Neural crest cell (in vitro differentiated cells): ENCODE measurements at regions not wholly inside any gene's neighbourhood (a gene's known extent, or its start where the extent isn't known, plus 50 kb on each side); places are given as distances from the start of the nearest gene placed in this dataset.

Source experiments
- DNase-seq: peaks from one replicate; pipeline ENCODE4 v3.0.0; 2021; ENCODE audit warnings: low read depth, mixed read lengths, low spot score
- H3K27ac Mint-ChIP-seq: one replicate; pipeline ENCODE4 v1.8.0; 2021; ENCODE audit warnings: mild to moderate bottlenecking, mixed read lengths; ENCODE audit not compliant: unreplicated experiment
- H3K27me3 Mint-ChIP-seq: 2 replicates; pipeline ENCODE4 v1.8.0; 2021; ENCODE audit warnings: low read depth, mild to moderate bottlenecking, mixed read lengths
- H3K36me3 Mint-ChIP-seq: 2 replicates; pipeline ENCODE4 v1.8.0; 2021; ENCODE audit warnings: low read depth, mild to moderate bottlenecking, mixed read lengths
- H3K4me1 Mint-ChIP-seq: 2 replicates; pipeline ENCODE4 v1.8.0; 2021; ENCODE audit warnings: mixed read lengths
- H3K4me3 Mint-ChIP-seq: one replicate; pipeline ENCODE4 v1.8.0; 2021; ENCODE audit warnings: mild to moderate bottlenecking, mixed read lengths
- H3K9me3 Mint-ChIP-seq: 2 replicates; pipeline ENCODE4 v1.8.0; 2021; ENCODE audit warnings: mixed read lengths
- TF ChIP-seq, protein P1 (sequence below): fragments of 200-600 bp; sonication (generic); conservative IDR thresholded peaks from 2 replicates; pipeline ENCODE4 v1.5.0; 2021; ENCODE audit warnings: antibody characterized with exemption, mild to moderate bottlenecking

DNA sequence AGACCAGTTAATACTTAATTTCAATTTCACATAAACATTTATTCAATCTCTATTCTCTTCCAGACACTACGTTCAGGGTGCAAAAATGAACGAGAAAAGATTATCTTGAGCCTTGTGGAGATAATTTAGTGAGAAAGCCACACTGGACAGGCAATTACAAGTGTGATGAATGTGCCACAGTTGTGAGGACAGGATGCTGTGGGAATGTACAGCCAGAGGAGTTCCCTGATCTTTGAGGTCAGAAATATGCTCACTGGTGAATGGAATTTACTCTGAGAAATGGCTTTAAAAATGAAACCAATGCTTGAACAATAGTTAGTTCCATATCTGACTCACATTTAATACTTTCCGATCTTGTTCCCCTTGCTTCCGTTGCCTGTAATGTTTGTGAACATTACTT lies 864.8 kb downstream of the GATA3 start:
- TF ChIP-seq, protein P1, sequence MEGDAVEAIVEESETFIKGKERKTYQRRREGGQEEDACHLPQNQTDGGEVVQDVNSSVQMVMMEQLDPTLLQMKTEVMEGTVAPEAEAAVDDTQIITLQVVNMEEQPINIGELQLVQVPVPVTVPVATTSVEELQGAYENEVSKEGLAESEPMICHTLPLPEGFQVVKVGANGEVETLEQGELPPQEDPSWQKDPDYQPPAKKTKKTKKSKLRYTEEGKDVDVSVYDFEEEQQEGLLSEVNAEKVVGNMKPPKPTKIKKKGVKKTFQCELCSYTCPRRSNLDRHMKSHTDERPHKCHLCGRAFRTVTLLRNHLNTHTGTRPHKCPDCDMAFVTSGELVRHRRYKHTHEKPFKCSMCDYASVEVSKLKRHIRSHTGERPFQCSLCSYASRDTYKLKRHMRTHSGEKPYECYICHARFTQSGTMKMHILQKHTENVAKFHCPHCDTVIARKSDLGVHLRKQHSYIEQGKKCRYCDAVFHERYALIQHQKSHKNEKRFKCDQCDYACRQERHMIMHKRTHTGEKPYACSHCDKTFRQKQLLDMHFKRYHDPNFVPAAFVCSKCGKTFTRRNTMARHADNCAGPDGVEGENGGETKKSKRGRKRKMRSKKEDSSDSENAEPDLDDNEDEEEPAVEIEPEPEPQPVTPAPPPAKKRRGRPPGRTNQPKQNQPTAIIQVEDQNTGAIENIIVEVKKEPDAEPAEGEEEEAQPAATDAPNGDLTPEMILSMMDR: no peak
- H3K9me3 Mint-ChIP-seq: no peaks in the 10 kb centered on the region
- DNase-seq: no peak
- no peaks in the 10 kb centered on the region for H3K4me1 Mint-ChIP-seq
- H3K27me3 Mint-ChIP-seq: peaks cover 17% of the 10 kb centered on the region
- H3K4me3 Mint-ChIP-seq: no peak overlapping the region
- no peak overlapping the region for H3K27ac Mint-ChIP-seq
- H3K36me3 Mint-ChIP-seq: no peaks in the 10 kb centered on the region

DNA sequence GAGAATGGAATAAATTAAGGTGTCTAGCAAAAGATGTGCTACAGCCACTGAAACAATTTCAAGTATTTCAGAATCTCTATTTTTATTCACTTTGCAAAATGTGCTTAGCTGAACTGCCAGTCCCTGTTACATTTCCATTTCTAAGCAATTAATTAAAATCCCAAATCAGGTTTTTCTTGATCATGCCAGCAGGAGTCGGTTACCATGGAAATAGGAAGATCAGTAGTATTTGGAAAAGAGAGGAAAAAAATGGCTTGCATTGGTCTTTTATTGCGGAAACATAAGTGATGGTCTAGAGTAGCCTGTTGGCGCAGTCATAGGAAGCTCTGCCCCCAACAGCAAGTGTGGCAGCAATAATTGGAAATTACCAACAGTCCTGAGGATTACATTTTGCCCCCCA lies 867.1 kb downstream of the GATA3 start:
- no peak for DNase-seq
- TF ChIP-seq, protein P1: no peak
- Mint-ChIP-seq H3K4me3 (no peak overlapping the region), H3K27ac (no peak overlapping the region), H3K9me3 (peaks cover 5% of the 10 kb centered on the region), H3K27me3 (peaks cover 12% of the 10 kb centered on the region), H3K4me1 (no peaks in the 10 kb centered on the region), H3K36me3 (no peaks in the 10 kb centered on the region)

DNA sequence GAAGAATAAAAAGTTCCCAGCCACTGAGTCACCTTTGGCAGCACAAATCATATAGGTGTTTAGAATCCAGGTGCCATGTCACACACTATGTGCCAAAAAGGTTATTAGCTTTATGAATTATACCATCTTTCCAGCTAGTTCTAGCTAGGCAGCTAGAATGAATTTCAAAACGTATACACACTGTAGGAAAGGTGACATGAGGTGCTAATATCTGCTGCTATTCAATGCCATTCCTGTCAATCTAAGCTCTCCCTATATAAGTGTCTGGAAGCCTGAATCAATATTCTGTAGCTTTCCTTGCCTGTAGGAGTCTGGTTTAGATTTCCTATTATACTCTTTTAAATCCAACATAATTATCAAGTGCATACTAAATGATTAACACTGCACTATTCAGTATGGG lies 868.6 kb downstream of the GATA3 start:
- H3K9me3 Mint-ChIP-seq: peaks cover 5% of the 10 kb centered on the region
- H3K4me1 Mint-ChIP-seq: no peaks in the 10 kb centered on the region
- TF ChIP-seq, protein P1: no peak
- no peaks in the 10 kb centered on the region for H3K36me3 Mint-ChIP-seq
- H3K27ac Mint-ChIP-seq: no peak overlapping the region
- no peak overlapping the region for H3K4me3 Mint-ChIP-seq
- H3K27me3 Mint-ChIP-seq: peaks cover 20% of the 10 kb centered on the region
- no peak for DNase-seq

DNA sequence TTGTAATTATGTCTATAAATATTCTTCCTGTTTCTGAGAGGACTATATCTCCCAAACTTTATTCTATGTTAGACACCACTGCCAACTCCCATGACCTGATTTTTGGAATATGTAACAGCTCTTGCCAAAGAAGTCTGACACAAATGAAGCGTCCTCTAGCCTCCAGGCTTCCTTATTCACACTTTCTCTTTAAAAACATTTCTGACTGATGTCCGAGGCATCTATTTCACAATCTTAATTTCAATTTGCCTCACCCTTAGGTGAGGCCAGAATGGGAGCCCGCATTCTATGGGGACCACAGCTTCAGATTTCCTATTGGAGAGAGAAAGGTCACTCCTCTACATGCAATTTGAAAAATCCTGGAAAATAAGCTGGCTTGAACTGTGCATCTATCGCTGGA lies 873.2 kb downstream of the GATA3 start:
- TF ChIP-seq, protein P1: no peak
- Mint-ChIP-seq H3K36me3 (no peaks in the 10 kb centered on the region), H3K4me1 (no peaks in the 10 kb centered on the region), H3K9me3 (peaks cover 5% of the 10 kb centered on the region), H3K4me3 (no peak overlapping the region), H3K27ac (no peak overlapping the region), H3K27me3 (peaks cover 36% of the 10 kb centered on the region)
- DNase-seq: no peak

DNA sequence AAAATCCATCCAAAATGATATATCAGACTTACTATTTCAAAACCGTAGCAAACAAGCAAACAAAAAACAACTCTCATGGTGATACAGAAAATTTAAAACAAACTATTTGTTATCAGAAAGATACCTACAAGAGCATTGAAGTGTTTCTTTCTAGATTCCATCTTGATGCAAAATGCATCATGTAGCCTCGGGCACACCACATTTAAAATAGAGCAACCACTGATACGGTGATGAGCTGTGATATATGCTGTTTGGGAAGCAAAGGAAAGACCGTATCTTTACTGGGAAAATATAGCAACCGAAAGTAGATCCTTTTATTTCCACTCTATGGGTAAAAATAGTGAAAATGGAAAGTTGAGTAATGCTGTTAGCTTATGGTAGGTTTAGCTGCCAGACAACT lies 892.0 kb downstream of the GATA3 start:
- DNase-seq: no peak
- TF ChIP-seq, protein P1: no peak
- Mint-ChIP-seq H3K36me3 (no peaks in the 10 kb centered on the region), H3K9me3 (peaks cover 10% of the 10 kb centered on the region), H3K27me3 (peaks cover 19% of the 10 kb centered on the region), H3K27ac (no peak overlapping the region), H3K4me3 (no peak overlapping the region), H3K4me1 (no peaks in the 10 kb centered on the region)

DNA sequence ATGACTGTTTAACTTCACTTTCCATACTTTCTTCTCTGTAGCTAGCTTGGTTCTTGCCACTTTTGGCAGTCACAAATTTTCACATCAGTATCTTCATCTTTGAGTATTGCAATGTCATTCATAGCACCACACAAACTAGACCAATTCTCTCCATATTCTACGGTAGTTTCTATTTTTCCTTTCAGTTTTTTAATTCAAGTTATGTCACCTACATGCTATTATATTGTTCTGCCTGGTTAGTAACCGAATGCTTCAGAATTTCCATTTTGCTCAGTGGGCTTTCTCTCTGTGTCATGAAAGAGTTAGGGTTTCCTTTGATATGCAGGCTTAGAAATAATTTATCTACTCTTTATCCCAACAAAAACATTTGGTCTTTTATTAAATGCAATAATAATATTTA lies 896.5 kb downstream of the GATA3 start:
- H3K9me3 Mint-ChIP-seq: peaks cover 8% of the 10 kb centered on the region
- no peak for DNase-seq
- H3K36me3 Mint-ChIP-seq: no peaks in the 10 kb centered on the region
- H3K27ac Mint-ChIP-seq: no peak overlapping the region
- no peak overlapping the region for H3K4me3 Mint-ChIP-seq
- H3K27me3 Mint-ChIP-seq: no peaks in the 10 kb centered on the region
- no peaks in the 10 kb centered on the region for H3K4me1 Mint-ChIP-seq
- TF ChIP-seq, protein P1: no peak
